DND-41 (cell line): ENCODE measurements at regions not wholly inside any gene's neighbourhood (a gene's known extent, or its start where the extent isn't known, plus 50 kb on each side); places are given as distances from the start of the nearest gene placed in this dataset.
"Not testable (repeated sequence)": the region's sequence is repeated elsewhere in the genome, so short reads cannot be mapped to it uniquely, and the experiment has no call there.

Experiments used
- ATAC-seq: fragments of 200-7000 bp; cut with Tn5 transposase; 3 replicates; pipeline ENCODE4 v1.9.1; 2021; ENCODE audit warnings: low read depth; ENCODE audit not compliant: insufficient read depth
- DNase-seq: peaks from one replicate; pipeline ENCODE4 v3.0.0-alpha.2; 2020
- H2AFZ ChIP-seq: 2 replicates; pipeline ENCODE4 v1.6.0; 2012; ENCODE audit warnings: low read depth, low read length
- H3K27ac ChIP-seq: 2 replicates; pipeline ENCODE4 v1.5.1; 2012; ENCODE audit warnings: low read length, inconsistent platforms
- H3K27me3 ChIP-seq: fragments of 200-600 bp; sonication (generic); 2 replicates; pipeline ENCODE4 v1.6.0; 2012; ENCODE audit warnings: low read length, mild to moderate bottlenecking, inconsistent platforms; ENCODE audit not compliant: insufficient read depth, poor library complexity
- H3K36me3 ChIP-seq: 2 replicates; pipeline ENCODE4 v1.5.1; 2012; ENCODE audit warnings: low read length, inconsistent platforms; ENCODE audit not compliant: insufficient read depth
- H3K4me1 ChIP-seq: 2 replicates; pipeline ENCODE4 v1.5.1; 2012; ENCODE audit warnings: mild to moderate bottlenecking, low read length; ENCODE audit not compliant: insufficient read depth
- H3K4me2 ChIP-seq: 2 replicates; pipeline ENCODE4 v1.6.0; 2012; ENCODE audit warnings: mild to moderate bottlenecking, moderate library complexity, low read length, inconsistent platforms; ENCODE audit not compliant: insufficient read depth
- H3K4me3 ChIP-seq, 2 experiments: fragments of 200-600 bp in 1 of 2; shearing (Covaris generic) in 1 of 2; 2 replicates each; pipeline ENCODE4 v1.5.1; 2012 to 2016; ENCODE audit warnings: inconsistent platforms in 2 of 2, low read length in 2 of 2, mild to moderate bottlenecking in 2 of 2, low read depth in 1 of 2, moderate library complexity in 1 of 2
- H3K79me2 ChIP-seq: 2 replicates; pipeline ENCODE4 v1.6.0; 2012; ENCODE audit warnings: low read length, inconsistent platforms; ENCODE audit not compliant: insufficient read depth
- H3K9ac ChIP-seq: 2 replicates; pipeline ENCODE4 v1.6.0; 2012; ENCODE audit warnings: low read depth, mild to moderate bottlenecking, inconsistent platforms, low read length, moderate library complexity
- H3K9me3 ChIP-seq: 2 replicates; pipeline ENCODE4 v1.5.1; 2012; ENCODE audit warnings: low read length, moderate library complexity, mild to moderate bottlenecking, inconsistent platforms; ENCODE audit not compliant: insufficient read depth, severe bottlenecking
- H4K20me1 ChIP-seq: 2 replicates; pipeline ENCODE4 v1.6.0; 2012; ENCODE audit warnings: low read length; ENCODE audit not compliant: insufficient read depth
- CTCF ChIP-seq: IDR thresholded peaks from 2 replicates; pipeline ENCODE4 v1.5.1; 2012; ENCODE audit warnings: borderline replicate concordance, low read length, moderate library complexity, mild to moderate bottlenecking; ENCODE audit not compliant: poor library complexity, severe bottlenecking; ENCODE audit errors: extremely low read depth
- EZH2 ChIP-seq: IDR thresholded peaks from 3 replicates; pipeline ENCODE4 v1.6.1; 2012; ENCODE audit warnings: borderline replicate concordance, low read depth, mild to moderate bottlenecking, moderate library complexity, low read length, inconsistent platforms; ENCODE audit not compliant: severe bottlenecking

GRCh38 chr6:121559611-121560269 lies 124.3 kb downstream of the GJA1 start:
- Histone ChIP-seq H3K9me3 (peaks cover 10% of the 10 kb centered on the region), H3K79me2 (no peaks in the 10 kb centered on the region), H2AFZ (no peak overlapping the region), H3K4me2 (no peak overlapping the region), H3K27me3 (no peaks in the 10 kb centered on the region), H3K4me1 (no peaks in the 10 kb centered on the region), H4K20me1 (no peaks in the 10 kb centered on the region), H3K4me3 (no peak overlapping the region), H3K27ac (no peak overlapping the region), H3K9ac (no peak overlapping the region), H3K36me3 (no peaks in the 10 kb centered on the region)
- no peak for TF ChIP-seq CTCF
- TF ChIP-seq EZH2 = no peak
- DNase-seq (no peak), ATAC-seq (no peak)

- Histone ChIP-seq H3K4me1 (no peaks in the 10 kb centered on the region), H3K4me2 (no peak overlapping the region), H3K27me3 (no peaks in the 10 kb centered on the region), H3K4me3 (no peak overlapping the region), H3K9ac (no peak overlapping the region), H3K36me3 (no peaks in the 10 kb centered on the region), H2AFZ (no peak overlapping the region), H3K79me2 (no peaks in the 10 kb centered on the region), H3K9me3 (peaks cover 11% of the 10 kb centered on the region), H4K20me1 (no peaks in the 10 kb centered on the region), H3K27ac (no peak overlapping the region)
- DNase-seq (no peak), ATAC-seq (no peak)
- TF ChIP-seq EZH2 (no peak), CTCF (no peak)
Observed at GRCh38 chr6:121560476-121560875, 125.0 kb downstream of the GJA1 start.

GRCh38 chr6:121563286-121563685 lies 127.8 kb downstream of the GJA1 start:
- DNase-seq (no peak), ATAC-seq (no peak)
- H3K4me2 ChIP-seq = no peak overlapping the region
- H3K4me3 ChIP-seq = no peak overlapping the region
- no peak overlapping the region for H2AFZ ChIP-seq
- no peaks in the 10 kb centered on the region for H3K79me2 ChIP-seq
- no peak for TF ChIP-seq EZH2
- TF ChIP-seq CTCF = no peak
- no peak overlapping the region for H3K9ac ChIP-seq
- H3K27ac ChIP-seq = no peak overlapping the region
- no peaks in the 10 kb centered on the region for H4K20me1 ChIP-seq
- H3K36me3 ChIP-seq = no peaks in the 10 kb centered on the region
- no peaks in the 10 kb centered on the region for H3K27me3 ChIP-seq
- H3K9me3 ChIP-seq = peaks cover 11% of the 10 kb centered on the region
- H3K4me1 ChIP-seq = no peaks in the 10 kb centered on the region

GRCh38 chr6:121564529-121564928 lies 129.1 kb downstream of the GJA1 start:
- H3K36me3 ChIP-seq, H3K4me3 ChIP-seq, ATAC-seq, H3K27me3 ChIP-seq, H3K4me1 ChIP-seq, H3K9ac ChIP-seq, DNase-seq, H3K27ac ChIP-seq, H3K79me2 ChIP-seq, H2AFZ ChIP-seq, H3K4me2 ChIP-seq, H4K20me1 ChIP-seq: not testable (repeated sequence)
- H3K9me3 ChIP-seq = peaks cover 11% of the 10 kb centered on the region
